Esophagus squamous epithelium (tissue), 4 donors: ENCODE measurements at regions not wholly inside any gene's neighbourhood (a gene's known extent, or its start where the extent isn't known, plus 50 kb on each side); places are given as distances from the start of the nearest gene placed in this dataset.

Source experiments
- CTCF ChIP-seq, 6 experiments: fragments of 450-650 bp in 4 of 6; fragments of 200-600 bp in 2 of 6; sonication (generic) in 2 of 6; IDR thresholded peaks; one replicate each; pipeline ENCODE4 v1.5.1; 2016 to 2019; ENCODE audit warnings: antibody characterized with exemption in 6 of 6, mild to moderate bottlenecking in 4 of 6, moderate library complexity in 4 of 6
- POLR2A ChIP-seq, 4 donors: fragments of 450-650 bp; IDR thresholded peaks; one replicate each; pipeline ENCODE4 v1.6.1; 2017; ENCODE audit warnings: antibody characterized with exemption in 4 of 4, mild to moderate bottlenecking in 4 of 4, moderate library complexity in 3 of 4

- no peak for TF ChIP-seq CTCF (IDR thresholded peaks at IDR 0.05)
- no peak for TF ChIP-seq POLR2A (IDR thresholded peaks at IDR 0.05)
These were observed 283.1 kb downstream of the XXYLT1 start for GRCh38 chr3:194987571-194988494.
